Panc1 (cell line): ENCODE measurements at regions not wholly inside any gene's neighbourhood (a gene's known extent, or its start where the extent isn't known, plus 50 kb on each side); places are given as distances from the start of the nearest gene placed in this dataset.

Experiments
- ATAC-seq: fragments of 200-7000 bp; cut with Tn5 transposase; 2 replicates; pipeline ENCODE4 v1.9.1; 2020; ENCODE audit warnings: mild to moderate bottlenecking, moderate library complexity
- BruUV-seq: library from RNA; stranded (reverse); fragments of 400-500 nt; replicated peaks from 2 replicates; lab custom pipeline; 2021; lab: Mats Ljungman, UMichigan
- CTCF ChIA-PET: fragments of 300-600 bp; sonication (Branson Sonifier 250); formaldehyde crosslinking; loops from one replicate; lab custom pipeline; 2022; ENCODE audit warnings: antibody characterized with exemption; lab: Charles Lee
- POLR2A ChIA-PET: fragments of 300-600 bp; sonication (Branson Sonifier 250); formaldehyde crosslinking; loops from one replicate; lab custom pipeline; 2022; ENCODE audit warnings: antibody characterized with exemption; lab: Charles Lee
- DNase-seq: peaks from one replicate; pipeline ENCODE4 v3.0.0-alpha.2; 2010; ENCODE audit warnings: low read depth, low spot score
- H3K27ac ChIP-seq: 2 replicates; pipeline ENCODE4 v1.5.1; 2011; ENCODE audit warnings: mild to moderate bottlenecking, low read length, inconsistent platforms
- H3K27me3 ChIP-seq: fragments of 200-500 bp; sonication (Bioruptor generic); 2 replicates; pipeline ENCODE4 v1.6.0; 2014; ENCODE audit warnings: low read length, inconsistent platforms; ENCODE audit not compliant: control insufficient read depth, insufficient read depth
- H3K36me3 ChIP-seq: fragments of 200-500 bp; sonication (Bioruptor generic); 2 replicates; pipeline ENCODE4 v1.5.1; 2014; ENCODE audit warnings: inconsistent platforms, mild to moderate bottlenecking, low read length, moderate library complexity; ENCODE audit not compliant: control insufficient read depth, insufficient read depth
- H3K4me1 ChIP-seq: 2 replicates; pipeline ENCODE4 v1.5.1; 2011; ENCODE audit warnings: inconsistent platforms, mild to moderate bottlenecking, low read length, moderate library complexity; ENCODE audit not compliant: control insufficient read depth, insufficient read depth
- H3K4me3 ChIP-seq, 2 experiments: 2 replicates each; pipeline ENCODE4 v1.5.1; 2011 to 2012; ENCODE audit warnings: low read depth in 2 of 2, low read length in 2 of 2, mild to moderate bottlenecking in 2 of 2, inconsistent platforms in 1 of 2, moderate library complexity in 1 of 2
- H3K9me3 ChIP-seq: fragments of 200-500 bp; sonication (Bioruptor generic); 2 replicates; pipeline ENCODE4 v1.5.1; 2014; ENCODE audit warnings: low read depth, mild to moderate bottlenecking, inconsistent platforms, low read length, moderate library complexity; ENCODE audit not compliant: control insufficient read depth, insufficient read depth
- POLR2AphosphoS5 ChIP-seq: IDR thresholded peaks from 2 replicates; pipeline ENCODE4 v1.6.1; 2012; ENCODE audit warnings: mild to moderate bottlenecking, low read depth, low read length, moderate library complexity
- SIN3A ChIP-seq: IDR thresholded peaks from 2 replicates; pipeline ENCODE4 v1.6.1; 2012; ENCODE audit warnings: low read depth, mild to moderate bottlenecking, low read length, moderate library complexity, borderline replicate concordance; ENCODE audit not compliant: insufficient read depth
- TCF7L2 ChIP-seq: IDR thresholded peaks from 2 replicates; pipeline ENCODE4 v1.6.1; 2011; ENCODE audit warnings: mild to moderate bottlenecking, low read depth, low read length, inconsistent platforms
- in situ Hi-C: cut with HindIII; loops from 2 replicates; pipeline ENCODE4 v1.10.0; 2016; ENCODE audit warnings: low sequenced_read_pairs, low pct_unique_long_range_greater_than_20kb
- intact Hi-C: fragments of 100-400 bp; cut with micrococcal nuclease; formaldehyde crosslinking; loops from one replicate; pipeline ENCODE4 v1.10.0; 2022; ENCODE audit not compliant: unreplicated experiment
- TF ChIP-seq, protein P1 (sequence below), 2 experiments: IDR thresholded peaks; 2 replicates each; pipeline ENCODE4 v1.6.1; 2011 to 2012; ENCODE audit warnings: low read depth in 2 of 2, control low read depth in 1 of 2, low read length in 1 of 2, mild to moderate bottlenecking in 1 of 2, moderate library complexity in 1 of 2; ENCODE audit not compliant: insufficient read depth in 1 of 2
- TF ChIP-seq, protein P2 (sequence below): fragments of 450-650 bp; IDR thresholded peaks from 2 replicates; pipeline ENCODE4 v1.5.1; 2017; ENCODE audit warnings: mild to moderate bottlenecking

DNA sequence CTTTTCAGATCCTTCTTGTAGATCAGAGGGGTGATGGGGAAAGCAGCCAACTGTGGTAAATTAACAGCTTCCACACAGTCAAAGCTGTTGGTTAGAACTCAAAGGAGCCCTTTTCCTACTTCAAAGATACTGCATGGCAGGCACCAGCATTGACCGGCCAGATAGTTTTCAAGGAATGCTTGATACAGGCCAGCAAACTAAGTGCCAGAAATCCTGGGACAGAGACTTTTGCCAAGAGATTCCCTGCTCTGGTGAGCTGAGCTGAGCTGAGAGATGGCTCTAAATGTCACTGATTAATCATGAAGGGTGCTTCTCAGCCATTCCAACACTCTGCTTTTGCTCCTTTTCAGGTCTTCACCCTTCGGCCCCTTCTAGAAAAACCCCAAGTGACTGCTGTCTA is 131.6 kb upstream of the MED14 start:
- no peak overlapping the region for H3K27ac ChIP-seq
- no peaks in the 10 kb centered on the region for H3K9me3 ChIP-seq
- CTCF ChIA-PET: no interaction called here
- ATAC-seq (no peak), DNase-seq (no peak)
- no peaks in the 10 kb centered on the region for H3K27me3 ChIP-seq
- BruUV-seq: no TSS peak
- H3K4me3 ChIP-seq: no peak overlapping the region
- POLR2A ChIA-PET: no interaction called here
- in situ Hi-C loops: no loop called here
- no peaks in the 10 kb centered on the region for H3K36me3 ChIP-seq
- intact Hi-C loops: no loop called here
- TF ChIP-seq, protein P1, sequence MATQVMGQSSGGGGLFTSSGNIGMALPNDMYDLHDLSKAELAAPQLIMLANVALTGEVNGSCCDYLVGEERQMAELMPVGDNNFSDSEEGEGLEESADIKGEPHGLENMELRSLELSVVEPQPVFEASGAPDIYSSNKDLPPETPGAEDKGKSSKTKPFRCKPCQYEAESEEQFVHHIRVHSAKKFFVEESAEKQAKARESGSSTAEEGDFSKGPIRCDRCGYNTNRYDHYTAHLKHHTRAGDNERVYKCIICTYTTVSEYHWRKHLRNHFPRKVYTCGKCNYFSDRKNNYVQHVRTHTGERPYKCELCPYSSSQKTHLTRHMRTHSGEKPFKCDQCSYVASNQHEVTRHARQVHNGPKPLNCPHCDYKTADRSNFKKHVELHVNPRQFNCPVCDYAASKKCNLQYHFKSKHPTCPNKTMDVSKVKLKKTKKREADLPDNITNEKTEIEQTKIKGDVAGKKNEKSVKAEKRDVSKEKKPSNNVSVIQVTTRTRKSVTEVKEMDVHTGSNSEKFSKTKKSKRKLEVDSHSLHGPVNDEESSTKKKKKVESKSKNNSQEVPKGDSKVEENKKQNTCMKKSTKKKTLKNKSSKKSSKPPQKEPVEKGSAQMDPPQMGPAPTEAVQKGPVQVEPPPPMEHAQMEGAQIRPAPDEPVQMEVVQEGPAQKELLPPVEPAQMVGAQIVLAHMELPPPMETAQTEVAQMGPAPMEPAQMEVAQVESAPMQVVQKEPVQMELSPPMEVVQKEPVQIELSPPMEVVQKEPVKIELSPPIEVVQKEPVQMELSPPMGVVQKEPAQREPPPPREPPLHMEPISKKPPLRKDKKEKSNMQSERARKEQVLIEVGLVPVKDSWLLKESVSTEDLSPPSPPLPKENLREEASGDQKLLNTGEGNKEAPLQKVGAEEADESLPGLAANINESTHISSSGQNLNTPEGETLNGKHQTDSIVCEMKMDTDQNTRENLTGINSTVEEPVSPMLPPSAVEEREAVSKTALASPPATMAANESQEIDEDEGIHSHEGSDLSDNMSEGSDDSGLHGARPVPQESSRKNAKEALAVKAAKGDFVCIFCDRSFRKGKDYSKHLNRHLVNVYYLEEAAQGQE (IDR thresholded peaks at IDR 0.05; ENCODE audit: insufficient read depth in 1 of 2, low read depth in 2 of 2, low read length in 1 of 2): no peak
- TF ChIP-seq, protein P2, sequence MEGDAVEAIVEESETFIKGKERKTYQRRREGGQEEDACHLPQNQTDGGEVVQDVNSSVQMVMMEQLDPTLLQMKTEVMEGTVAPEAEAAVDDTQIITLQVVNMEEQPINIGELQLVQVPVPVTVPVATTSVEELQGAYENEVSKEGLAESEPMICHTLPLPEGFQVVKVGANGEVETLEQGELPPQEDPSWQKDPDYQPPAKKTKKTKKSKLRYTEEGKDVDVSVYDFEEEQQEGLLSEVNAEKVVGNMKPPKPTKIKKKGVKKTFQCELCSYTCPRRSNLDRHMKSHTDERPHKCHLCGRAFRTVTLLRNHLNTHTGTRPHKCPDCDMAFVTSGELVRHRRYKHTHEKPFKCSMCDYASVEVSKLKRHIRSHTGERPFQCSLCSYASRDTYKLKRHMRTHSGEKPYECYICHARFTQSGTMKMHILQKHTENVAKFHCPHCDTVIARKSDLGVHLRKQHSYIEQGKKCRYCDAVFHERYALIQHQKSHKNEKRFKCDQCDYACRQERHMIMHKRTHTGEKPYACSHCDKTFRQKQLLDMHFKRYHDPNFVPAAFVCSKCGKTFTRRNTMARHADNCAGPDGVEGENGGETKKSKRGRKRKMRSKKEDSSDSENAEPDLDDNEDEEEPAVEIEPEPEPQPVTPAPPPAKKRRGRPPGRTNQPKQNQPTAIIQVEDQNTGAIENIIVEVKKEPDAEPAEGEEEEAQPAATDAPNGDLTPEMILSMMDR: no peak
- TF ChIP-seq TCF7L2 (no peak), SIN3A (no peak), POLR2AphosphoS5 (no peak)
- no peaks in the 10 kb centered on the region; the same call in 1 of the 2 replicates for H3K4me1 ChIP-seq

DNA sequence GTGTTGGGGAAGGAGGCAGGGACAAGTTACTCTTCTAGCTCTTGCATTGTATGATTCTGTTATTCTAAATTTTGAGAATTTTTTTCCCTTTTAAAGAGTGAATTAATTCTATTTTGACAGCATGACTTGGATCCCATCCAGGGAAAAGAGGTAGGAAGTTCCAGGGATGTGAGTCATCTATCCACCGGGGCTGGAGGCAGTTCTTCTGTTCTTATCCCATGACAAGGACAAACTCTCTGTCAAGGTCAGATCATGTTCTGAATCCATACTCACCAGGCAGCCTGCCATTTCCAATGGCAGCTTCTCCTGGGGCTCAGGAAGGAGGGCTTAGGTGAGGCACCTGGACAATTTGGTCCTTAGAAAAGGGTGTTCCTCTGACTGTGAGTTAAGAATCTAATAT is 132.0 kb upstream of the MED14 start:
- Histone ChIP-seq H3K4me1 (no peaks in the 10 kb centered on the region; the same call in 1 of the 2 replicates), H3K27ac (no peak overlapping the region), H3K9me3 (no peaks in the 10 kb centered on the region), H3K36me3 (no peaks in the 10 kb centered on the region), H3K4me3 (no peak overlapping the region), H3K27me3 (no peaks in the 10 kb centered on the region)
- ATAC-seq (no peak), DNase-seq (no peak)
- BruUV-seq: no TSS peak
- no peak for TF ChIP-seq POLR2AphosphoS5
- TF ChIP-seq TCF7L2: no peak
- TF ChIP-seq, protein P1 (IDR thresholded peaks at IDR 0.05; ENCODE audit: insufficient read depth in 1 of 2, low read depth in 2 of 2, low read length in 1 of 2): no peak
- TF ChIP-seq, protein P2: no peak
- no peak for TF ChIP-seq SIN3A
- CTCF ChIA-PET: interaction anchor here (0.6 kb wide), 1 partner anchor 73 kb away, joined by 9 read pairs; no protein-coding TSS in a partner anchor
- in situ Hi-C loops: no loop called here
- intact Hi-C loops: no loop called here
- POLR2A ChIA-PET: no interaction called here
